T47D (cell line): ENCODE measurements at regions not wholly inside any gene's neighbourhood (a gene's known extent, or its start where the extent isn't known, plus 50 kb on each side); places are given as distances from the start of the nearest gene placed in this dataset.
A peak's percentile ranks its signal among the peaks of the same experiment; 100 is the strongest.

Experiments used
- DNase-seq, 2 experiments: peaks; one replicate each; pipeline versions ENCODE4 v3.0.0 to v3.0.0-alpha.2; 2011 to 2012; ENCODE audit warnings: low read depth in 1 of 2, low spot score in 1 of 2
- JUND ChIP-seq: IDR thresholded peaks from 2 replicates; pipeline ENCODE4 v1.6.1; 2012; ENCODE audit warnings: low read depth
- in situ Hi-C: cut with HindIII; loops from 2 replicates; pipeline ENCODE4 v1.10.0; 2016; ENCODE audit warnings: low sequenced_read_pairs, low pct_unique_long_range_greater_than_20kb

DNA sequence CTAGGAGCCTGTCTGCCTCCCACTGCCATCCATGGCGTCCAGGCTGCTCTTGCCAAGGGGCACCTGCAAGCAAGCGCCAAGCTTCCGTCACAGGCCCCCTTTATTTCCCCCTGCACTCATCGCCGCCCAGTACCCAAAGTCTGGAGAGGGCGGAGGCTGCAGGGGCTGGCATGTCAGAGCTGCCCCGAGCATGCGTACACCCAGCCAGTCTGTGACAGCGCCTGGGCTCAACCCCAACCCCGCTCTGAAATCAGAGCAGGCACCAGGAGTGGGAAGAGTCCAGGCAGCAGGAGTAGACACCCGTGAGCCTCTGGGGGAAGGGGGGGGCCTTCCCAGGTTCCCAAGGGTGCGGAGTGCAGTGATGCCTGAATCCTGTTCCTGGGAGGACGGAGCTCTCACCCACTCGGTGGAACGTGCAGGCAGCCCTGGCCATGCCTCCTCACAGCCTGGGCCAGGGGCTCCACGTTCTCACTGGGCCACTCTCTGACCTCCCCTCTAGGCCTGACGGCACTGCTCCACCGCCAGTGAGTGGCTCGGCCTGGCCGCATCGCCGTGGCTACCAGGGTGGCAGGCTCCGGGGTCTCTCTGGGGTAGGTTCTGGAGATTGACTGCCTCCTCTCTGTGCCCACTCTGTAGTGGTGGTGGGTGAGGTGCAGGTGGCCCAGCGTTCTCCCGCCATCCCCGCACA is 469.0 kb downstream of the CDH9 start:
- in situ Hi-C loops: no loop called here
- DNase-seq: no peak
- no peak for TF ChIP-seq JUND

DNA sequence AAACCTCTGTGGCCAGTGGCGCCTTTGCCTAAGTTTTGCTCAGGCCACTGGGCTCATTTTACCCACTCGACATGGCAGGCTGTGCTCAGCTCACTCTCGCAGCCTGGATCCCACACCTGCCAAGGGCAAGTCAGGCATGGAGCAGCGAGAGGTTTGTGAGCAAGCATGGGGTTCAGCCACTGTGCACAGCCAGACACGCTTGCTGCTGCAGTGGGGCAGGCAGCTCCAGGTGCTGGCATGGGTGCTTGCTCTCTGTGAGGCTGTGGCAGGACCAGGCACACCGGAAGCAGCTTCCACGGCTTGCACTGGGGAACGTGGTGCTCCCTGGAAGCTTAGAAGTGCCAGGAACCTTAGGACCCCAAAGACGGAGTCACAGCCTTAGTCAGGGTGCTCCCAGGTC is 470.1 kb downstream of the CDH9 start:
- TF ChIP-seq JUND: no peak
- in situ Hi-C loops: no loop called here
- DNase-seq: no peak

DNA sequence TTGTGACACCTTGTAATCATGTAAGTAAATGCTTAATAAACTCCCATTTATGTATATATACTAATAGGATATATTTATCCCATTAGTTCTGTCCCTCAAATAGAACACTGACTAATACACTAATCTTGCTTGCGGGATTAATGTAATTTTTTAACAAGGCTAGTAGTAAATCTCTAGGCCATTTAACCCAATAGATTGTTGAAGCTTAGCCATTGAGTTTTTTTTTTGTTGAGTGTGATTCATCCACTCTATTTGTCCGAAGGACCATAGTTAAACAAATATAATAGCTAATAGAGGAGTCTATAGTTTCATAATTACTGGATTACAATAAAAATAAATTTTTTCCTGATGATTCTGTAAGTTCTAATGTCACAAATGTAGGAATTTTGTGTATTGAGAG is 474.4 kb downstream of the CDH9 start:
- no peak for TF ChIP-seq JUND
- no peak for DNase-seq
- in situ Hi-C loops: no loop called here

DNA sequence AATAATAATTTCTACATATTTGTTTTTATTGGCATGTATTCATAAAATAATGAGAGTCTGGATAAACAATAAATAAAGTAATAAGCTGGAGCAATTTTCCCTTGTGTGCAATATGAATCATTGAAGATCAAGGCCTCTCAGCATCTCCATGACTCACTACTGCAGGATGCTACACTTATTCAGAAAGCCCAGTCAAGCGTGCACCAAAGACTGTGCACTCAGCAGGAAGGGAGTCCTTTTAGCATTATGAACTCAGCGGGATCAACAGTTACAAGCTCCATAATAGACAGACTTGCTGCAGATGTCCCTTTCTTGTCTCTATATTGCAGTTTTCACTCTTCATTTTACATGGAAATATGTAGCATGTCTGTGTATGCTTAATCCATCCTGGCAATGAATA is 485.3 kb downstream of the CDH9 start:
- DNase-seq: peak in 1 of 2 experiments; percentile 9
- TF ChIP-seq JUND: no peak
- in situ Hi-C loops: no loop called here

DNA sequence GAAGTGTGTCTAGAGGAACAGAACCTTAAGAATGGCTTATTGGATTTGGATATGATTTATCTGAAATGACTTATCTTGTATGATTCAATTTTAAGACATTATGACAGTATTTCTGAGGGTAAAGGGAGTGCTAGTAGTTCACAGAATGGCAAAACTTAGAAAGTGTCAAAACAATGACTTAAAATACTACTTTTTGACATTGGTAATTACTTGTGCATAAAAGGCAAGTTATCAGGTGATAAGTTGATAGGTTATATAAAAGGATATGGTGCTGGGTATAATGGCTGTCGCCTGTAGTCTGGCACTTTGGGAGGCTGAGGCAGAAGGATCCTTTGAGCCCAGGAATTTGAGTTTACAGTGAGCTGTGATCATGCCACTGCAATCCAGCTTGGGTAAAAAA is 494.4 kb downstream of the CDH9 start:
- DNase-seq: no peak
- no peak for TF ChIP-seq JUND
- in situ Hi-C loops: no loop called here

DNA sequence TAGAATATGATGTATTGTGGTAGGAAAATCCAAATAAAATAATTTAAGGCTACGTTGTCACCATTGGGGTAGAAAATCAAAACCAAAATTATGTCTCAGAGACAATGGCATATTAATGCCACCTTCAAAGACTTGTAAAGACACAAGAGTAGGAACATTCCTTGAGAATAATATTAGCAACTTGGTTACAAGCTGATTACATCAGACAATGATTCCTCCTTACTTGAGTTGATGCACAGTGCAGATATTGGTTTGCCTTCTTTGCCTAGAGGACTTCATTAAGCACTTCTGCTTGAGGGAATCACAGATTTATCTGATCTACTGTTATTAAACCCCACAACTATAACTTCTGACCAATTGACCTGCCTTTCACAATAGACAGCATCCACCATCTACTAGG is 500.2 kb downstream of the CDH9 start:
- in situ Hi-C loops: no loop called here
- TF ChIP-seq JUND: no peak
- no peak for DNase-seq

DNA sequence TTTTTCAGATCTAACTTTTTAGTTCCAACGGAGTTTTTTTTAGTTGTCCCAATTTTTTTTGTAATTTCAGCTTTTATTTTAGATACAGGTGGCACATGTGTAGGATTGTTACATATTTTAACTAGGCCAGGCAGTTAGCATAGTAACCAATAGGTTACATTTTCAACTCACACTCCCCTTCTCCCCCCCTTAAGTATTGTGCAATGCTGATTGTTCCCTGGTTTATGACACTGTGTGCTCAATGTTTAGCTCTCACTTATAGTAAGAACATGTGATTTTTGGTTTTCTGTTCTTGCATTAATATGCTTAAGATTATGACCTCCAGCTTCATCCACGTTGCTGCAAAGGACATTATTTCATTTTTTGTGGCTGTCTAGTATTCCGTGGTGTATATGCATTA is 503.2 kb downstream of the CDH9 start:
- in situ Hi-C loops: no loop called here
- no peak for DNase-seq
- no peak for TF ChIP-seq JUND

DNA sequence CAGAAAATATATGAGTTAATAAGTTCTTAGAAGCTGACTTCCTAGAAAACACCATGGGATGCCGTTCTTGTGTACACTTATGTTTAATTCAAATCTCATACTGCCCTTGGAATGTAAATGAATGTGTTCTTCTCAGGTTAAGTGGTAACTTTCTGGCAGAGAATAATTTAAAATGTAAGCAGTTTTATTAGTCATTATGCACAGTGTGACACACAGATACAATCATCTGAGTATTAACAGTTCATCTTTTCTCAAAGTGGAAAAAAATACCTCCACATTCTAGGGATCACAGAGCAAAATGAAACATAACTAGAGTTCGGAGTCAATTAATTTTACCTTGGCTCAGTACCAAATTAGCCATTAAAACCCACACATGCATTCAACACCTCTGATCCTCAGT is 508.1 kb downstream of the CDH9 start:
- TF ChIP-seq JUND: no peak
- in situ Hi-C loops: no loop called here
- DNase-seq: no peak

DNA sequence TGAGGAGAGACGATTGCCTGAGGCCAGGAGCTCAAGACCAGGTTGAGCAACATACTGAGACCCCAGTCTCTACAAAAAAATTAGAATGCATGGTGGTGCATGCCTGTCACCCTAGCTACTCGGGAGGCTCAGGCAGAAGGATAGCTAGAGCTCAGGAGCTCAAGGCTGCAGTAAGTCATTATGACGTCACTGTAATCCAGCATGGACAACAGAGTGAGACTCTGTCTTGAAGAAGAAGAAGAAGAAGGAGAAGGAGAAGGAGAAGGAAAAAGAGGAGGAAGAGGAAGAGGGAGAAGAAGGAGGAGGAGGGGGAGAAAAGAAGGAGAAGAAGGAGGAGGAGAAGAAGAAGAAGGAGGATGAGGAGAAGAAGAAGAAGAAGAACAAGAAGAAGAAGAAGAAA is 519.1 kb downstream of the CDH9 start:
- no peak for TF ChIP-seq JUND
- no peak for DNase-seq
- in situ Hi-C loops: no loop called here

DNA sequence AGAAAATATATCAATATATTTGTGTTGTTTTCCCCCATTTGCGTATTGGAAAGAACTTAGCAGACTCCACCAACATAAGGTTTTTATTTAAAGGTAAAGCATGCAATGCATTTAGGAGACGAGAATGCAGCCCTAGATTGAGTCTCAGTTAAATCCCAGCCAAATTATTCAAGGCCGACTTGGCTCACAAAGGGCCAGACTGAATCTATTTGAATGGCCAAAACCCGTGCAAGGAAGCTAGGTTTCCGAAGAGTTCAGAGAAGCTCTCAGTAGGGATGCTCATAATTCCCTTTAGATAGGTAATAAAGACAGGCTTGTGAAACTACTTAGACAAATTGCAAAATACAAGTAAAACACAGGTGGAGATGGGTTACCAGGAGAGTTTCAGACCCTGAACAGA is 520.3 kb downstream of the CDH9 start:
- no peak for TF ChIP-seq JUND
- no peak for DNase-seq
- in situ Hi-C loops: no loop called here

DNA sequence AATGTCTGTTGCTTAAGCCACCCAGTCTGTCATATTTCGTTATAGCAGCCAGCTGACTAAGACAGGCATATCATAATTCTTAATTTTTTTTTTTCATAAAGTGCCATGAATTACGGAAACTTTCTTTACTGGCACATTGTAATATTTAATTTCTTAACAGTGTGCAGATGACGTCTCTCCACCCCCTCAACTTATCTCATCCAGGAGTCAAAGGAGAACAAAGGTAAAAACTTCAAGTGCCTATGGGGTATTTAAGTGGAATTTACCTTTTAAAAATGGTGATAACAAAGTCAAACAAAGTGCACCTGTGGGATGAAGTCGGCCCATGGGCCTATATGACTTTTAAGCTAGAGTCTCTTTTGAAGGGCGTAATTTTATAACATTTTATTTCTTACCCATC is 539.4 kb downstream of the CDH9 start:
- TF ChIP-seq JUND: no peak
- in situ Hi-C loops: no loop called here
- DNase-seq: no peak

DNA sequence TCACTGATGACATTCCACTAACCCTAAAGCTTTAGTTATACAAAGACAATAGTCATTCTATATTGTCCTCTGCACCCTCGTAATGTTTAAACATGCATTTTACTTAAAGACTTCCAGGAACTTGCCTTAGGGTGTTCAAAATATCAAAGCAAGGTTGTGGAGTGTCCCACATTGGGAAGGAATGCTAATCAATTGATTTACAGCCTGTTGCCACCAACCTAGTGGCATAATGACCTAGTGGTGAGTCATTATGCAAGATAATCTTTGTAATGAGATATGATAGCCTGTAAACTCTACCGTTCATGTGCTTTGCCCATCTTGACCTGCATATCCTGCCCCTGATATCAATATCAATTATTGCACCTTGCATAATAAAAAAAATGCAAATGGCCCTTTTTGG is 542.9 kb downstream of the CDH9 start:
- no peak for DNase-seq
- TF ChIP-seq JUND: no peak
- in situ Hi-C loops: no loop called here

DNA sequence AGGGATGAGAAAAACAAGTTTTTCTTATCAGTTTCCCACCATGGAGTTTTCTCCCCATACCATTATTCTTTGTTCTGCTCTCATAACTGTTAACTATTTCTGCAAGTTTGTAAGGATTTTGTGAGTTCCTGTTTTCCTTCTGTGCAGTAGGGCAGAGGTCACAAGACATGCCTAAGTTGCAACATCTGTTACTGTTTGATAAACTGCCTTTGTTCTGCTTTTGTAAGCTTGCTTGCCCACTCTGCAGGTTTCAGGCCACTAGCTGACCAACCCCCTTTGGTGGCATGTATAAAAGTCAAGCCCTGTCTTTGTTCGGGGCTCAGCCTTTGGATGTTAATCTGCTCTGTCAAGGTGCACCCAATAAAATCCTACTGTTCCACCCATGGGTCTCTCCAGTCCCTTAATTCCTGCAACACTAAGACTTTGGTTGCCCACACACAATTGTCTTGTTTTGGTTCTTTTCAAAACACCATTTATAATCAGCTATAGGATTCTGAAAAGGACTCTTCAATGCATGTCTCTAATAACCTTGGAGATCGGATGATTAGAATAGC is 545.4 kb downstream of the CDH9 start:
- DNase-seq: no peak
- no peak for TF ChIP-seq JUND
- in situ Hi-C loops: no loop called here

DNA sequence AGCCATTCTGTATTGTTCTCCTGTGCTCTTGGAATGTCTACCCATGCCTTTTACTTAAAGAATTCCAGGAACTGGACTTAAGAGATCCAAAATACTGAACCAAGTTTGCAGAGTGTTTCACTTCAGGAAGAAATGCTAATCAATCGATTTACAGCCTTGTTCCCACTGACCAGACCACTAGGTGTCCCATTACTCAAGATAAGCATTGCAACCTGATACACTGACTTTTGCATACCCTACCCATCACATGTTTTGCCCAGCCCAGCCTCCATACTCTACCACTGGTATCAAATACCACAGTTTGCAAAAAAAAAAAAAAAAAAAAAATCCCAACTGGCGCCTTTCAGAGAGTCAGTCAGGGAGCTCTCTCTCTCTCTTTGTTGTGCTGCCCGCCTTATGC is 550.8 kb downstream of the CDH9 start:
- in situ Hi-C loops: no loop called here
- no peak for DNase-seq
- no peak for TF ChIP-seq JUND
